Activated CD4-positive, alpha-beta T cell treated with anti-CD3 and anti-CD28 coated beads, Interleukin-2, amount 10 ng/mL, durations not matched to agents 7 days and 5 days (primary cell): ENCODE measurements at regions not wholly inside any gene's neighbourhood (a gene's known extent, or its start where the extent isn't known, plus 50 kb on each side); places are given as distances from the start of the nearest gene placed in this dataset.

Source experiments
- CTCF ChIA-PET: fragments of 350-600 bp; sonication (Branson Sonifier 250); formaldehyde crosslinking; loops from one replicate; lab custom pipeline; 2021; ENCODE audit warnings: antibody characterized with exemption; lab: Charles Lee
- POLR2A ChIA-PET: fragments of 350-600 bp; sonication (Branson Sonifier 250); formaldehyde crosslinking; loops from one replicate; lab custom pipeline; 2021; ENCODE audit warnings: antibody characterized with exemption; lab: Charles Lee
- DNase-seq: peaks from one replicate; pipeline ENCODE4 v3.0.0-alpha.2; 2020
- H3K27ac Mint-ChIP-seq: one replicate; pipeline ENCODE4 v1.8.0; 2021; ENCODE audit warnings: mild to moderate bottlenecking, moderate library complexity, mixed read lengths
- H3K27me3 Mint-ChIP-seq: one replicate; pipeline ENCODE4 v1.8.0; 2021; ENCODE audit warnings: mixed read lengths
- H3K36me3 Mint-ChIP-seq: one replicate; pipeline ENCODE4 v1.8.0; 2021; ENCODE audit warnings: low read depth, mixed read lengths
- H3K4me1 Mint-ChIP-seq: one replicate; pipeline ENCODE4 v1.8.0; 2021; ENCODE audit warnings: mixed read lengths
- H3K4me3 Mint-ChIP-seq: one replicate; pipeline ENCODE4 v1.8.0; 2021; ENCODE audit warnings: mild to moderate bottlenecking, moderate library complexity, mixed read lengths
- H3K9me3 Mint-ChIP-seq: one replicate; pipeline ENCODE4 v1.8.0; 2021; ENCODE audit warnings: mixed read lengths

DNA sequence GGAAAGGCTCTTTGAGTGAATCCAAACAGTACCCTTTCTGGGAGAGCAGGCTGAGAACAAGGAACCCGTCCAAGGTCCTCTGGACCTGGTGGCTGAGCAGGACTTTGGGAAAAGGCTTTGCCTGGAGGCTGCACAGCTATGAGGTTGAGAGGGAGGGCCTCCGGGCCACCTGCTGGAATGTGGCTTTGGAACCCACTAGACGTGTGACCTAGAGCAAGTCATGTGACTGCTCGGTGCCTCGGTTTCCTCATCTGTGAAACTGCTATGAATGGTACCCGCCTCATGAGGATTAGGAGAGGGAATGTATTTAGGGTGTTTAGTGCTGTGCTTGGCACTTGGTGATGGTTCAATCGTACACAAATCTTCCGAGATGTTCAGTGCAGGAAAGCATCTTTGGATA lies 50.4 kb downstream of the HAPSTR1 start:
- POLR2A ChIA-PET = no interaction called here
- H3K27me3 Mint-ChIP-seq = peaks cover 2% of the 10 kb centered on the region
- H3K9me3 Mint-ChIP-seq = no peaks in the 10 kb centered on the region
- no peak overlapping the region for H3K4me3 Mint-ChIP-seq
- no peak for DNase-seq
- peaks cover 10% of the 10 kb centered on the region for H3K4me1 Mint-ChIP-seq
- no peaks in the 10 kb centered on the region for H3K36me3 Mint-ChIP-seq
- CTCF ChIA-PET = no interaction called here
- no peak overlapping the region for H3K27ac Mint-ChIP-seq

GRCh38 chr16:9144106-9144505 lies 52.7 kb downstream of the HAPSTR1 start:
- no peak for DNase-seq

DNA sequence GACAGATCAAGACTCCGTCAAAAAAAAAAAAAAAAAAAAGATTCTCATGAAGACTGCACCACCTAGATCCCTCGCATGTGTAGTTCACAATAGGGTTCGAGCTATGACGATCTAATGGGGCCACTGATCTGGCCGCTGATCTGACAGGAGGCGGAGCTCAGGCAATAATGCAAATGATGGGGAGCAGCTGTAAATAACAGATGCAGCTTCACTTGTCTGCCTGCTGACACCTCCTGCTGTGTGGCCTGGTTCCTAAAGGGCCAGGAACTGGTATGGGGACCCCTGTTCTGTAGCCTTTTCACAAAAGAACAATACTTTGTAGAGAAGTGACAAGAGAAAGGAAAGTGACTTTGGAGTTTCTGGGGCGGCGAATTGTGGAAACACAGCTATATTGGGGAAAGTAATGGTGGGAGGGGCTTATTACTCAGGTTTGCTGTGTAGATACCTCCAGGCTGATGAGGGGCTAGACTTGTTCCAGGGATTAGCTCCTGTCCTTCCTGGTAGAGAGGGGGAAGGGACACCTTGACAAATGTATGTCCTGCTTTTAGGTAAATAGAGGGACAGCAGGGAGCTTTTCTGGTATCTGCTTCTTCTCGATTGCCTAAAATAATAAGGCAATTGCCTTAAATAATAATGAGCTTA lies 57.1 kb downstream of the HAPSTR1 start:
- DNase-seq = no peak
- Mint-ChIP-seq H3K27ac (no peak overlapping the region), H3K27me3 (peaks cover 4% of the 10 kb centered on the region), H3K36me3 (no peaks in the 10 kb centered on the region), H3K4me3 (no peak overlapping the region), H3K4me1 (no peaks in the 10 kb centered on the region), H3K9me3 (peaks cover 6% of the 10 kb centered on the region)
- POLR2A ChIA-PET = no interaction called here
- CTCF ChIA-PET = interaction anchor here (0.6 kb wide), 1 partner anchor 30 kb away, joined by 5 read pairs; no protein-coding TSS in a partner anchor

More at GRCh38 chr16:9144106-9144505, 52.7 kb downstream of the HAPSTR1 start:
- CTCF ChIA-PET = no interaction called here
- Mint-ChIP-seq H3K4me3 (no peak overlapping the region), H3K4me1 (peaks cover 6% of the 10 kb centered on the region), H3K36me3 (no peaks in the 10 kb centered on the region), H3K27me3 (no peaks in the 10 kb centered on the region), H3K9me3 (no peaks in the 10 kb centered on the region), H3K27ac (no peak overlapping the region)
- POLR2A ChIA-PET = no interaction called here

DNA sequence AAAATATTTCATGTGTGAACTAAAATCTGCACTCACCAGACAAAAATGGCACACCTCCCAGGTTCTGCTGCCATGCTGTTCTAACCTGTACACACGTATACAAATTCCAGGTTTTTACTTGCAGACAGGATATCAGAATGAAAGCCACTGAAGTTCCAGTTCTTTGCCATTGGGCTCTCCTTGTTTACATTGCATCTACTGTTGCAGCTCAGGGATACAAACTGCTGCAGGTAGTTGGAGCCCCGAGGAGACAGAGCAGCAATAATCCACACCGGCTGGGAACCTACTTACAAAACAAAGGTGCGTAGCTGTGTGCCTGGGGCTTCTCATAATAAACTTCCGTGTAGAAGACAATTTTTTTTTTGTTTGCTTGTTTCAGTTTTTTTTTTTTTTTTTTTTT lies 59.6 kb downstream of the HAPSTR1 start:
- POLR2A ChIA-PET = no interaction called here
- CTCF ChIA-PET = interaction anchor here (1.3 kb wide), 1 partner anchor 12 kb away, joined by 4 read pairs; no protein-coding TSS in a partner anchor

GRCh38 chr16:9151597-9151996 lies 60.2 kb downstream of the HAPSTR1 start:
- H3K4me1 Mint-ChIP-seq = no peaks in the 10 kb centered on the region
- no peak for DNase-seq
- no peaks in the 10 kb centered on the region for H3K36me3 Mint-ChIP-seq
- no peak overlapping the region for H3K4me3 Mint-ChIP-seq
- H3K27ac Mint-ChIP-seq = no peak overlapping the region
- ChIA-PET POLR2A (no interaction called here), CTCF (interaction anchor here (1.3 kb wide), 1 partner anchor 13 kb away, joined by 4 read pairs; no protein-coding TSS in a partner anchor)
- H3K27me3 Mint-ChIP-seq = peaks cover 19% of the 10 kb centered on the region
- H3K9me3 Mint-ChIP-seq = peaks cover 7% of the 10 kb centered on the region

More for the DNA sequence above, 59.6 kb downstream of the HAPSTR1 start:
- H3K27me3 Mint-ChIP-seq = peaks cover 18% of the 10 kb centered on the region
- peaks cover 7% of the 10 kb centered on the region for H3K9me3 Mint-ChIP-seq
- H3K27ac Mint-ChIP-seq = no peak overlapping the region
- H3K36me3 Mint-ChIP-seq = no peaks in the 10 kb centered on the region
- H3K4me1 Mint-ChIP-seq = no peaks in the 10 kb centered on the region
- H3K4me3 Mint-ChIP-seq = no peak overlapping the region
- DNase-seq = no peak

- Mint-ChIP-seq H3K4me3 (no peak overlapping the region), H3K27me3 (peaks cover 22% of the 10 kb centered on the region)
These were observed 61.4 kb downstream of the HAPSTR1 start for GRCh38 chr16:9152649-9153501.

GRCh38 chr16:9153502-9153864 lies 62.0 kb downstream of the HAPSTR1 start:
- ChIA-PET POLR2A (no interaction called here), CTCF (no interaction called here)
- Mint-ChIP-seq H3K4me3 (no peak overlapping the region), H3K27me3 (peaks cover 22% of the 10 kb centered on the region), H3K36me3 (no peaks in the 10 kb centered on the region), H3K4me1 (no peaks in the 10 kb centered on the region), H3K9me3 (peaks cover 7% of the 10 kb centered on the region), H3K27ac (no peak overlapping the region)
- no peak for DNase-seq

More at GRCh38 chr16:9152649-9153501, 61.4 kb downstream of the HAPSTR1 start:
- Mint-ChIP-seq H3K4me1 (no peaks in the 10 kb centered on the region), H3K9me3 (peaks cover 7% of the 10 kb centered on the region), H3K27ac (no peak overlapping the region), H3K36me3 (no peaks in the 10 kb centered on the region)
- ChIA-PET CTCF (interaction anchor here (1.3 kb wide), 1 partner anchor 14 kb away, joined by 4 read pairs; no protein-coding TSS in a partner anchor), POLR2A (interaction anchor here (0.6 kb wide), 1 partner anchor 1314 kb away, joined by 3 read pairs; no protein-coding TSS in a partner anchor)
- DNase-seq = no peak

DNA sequence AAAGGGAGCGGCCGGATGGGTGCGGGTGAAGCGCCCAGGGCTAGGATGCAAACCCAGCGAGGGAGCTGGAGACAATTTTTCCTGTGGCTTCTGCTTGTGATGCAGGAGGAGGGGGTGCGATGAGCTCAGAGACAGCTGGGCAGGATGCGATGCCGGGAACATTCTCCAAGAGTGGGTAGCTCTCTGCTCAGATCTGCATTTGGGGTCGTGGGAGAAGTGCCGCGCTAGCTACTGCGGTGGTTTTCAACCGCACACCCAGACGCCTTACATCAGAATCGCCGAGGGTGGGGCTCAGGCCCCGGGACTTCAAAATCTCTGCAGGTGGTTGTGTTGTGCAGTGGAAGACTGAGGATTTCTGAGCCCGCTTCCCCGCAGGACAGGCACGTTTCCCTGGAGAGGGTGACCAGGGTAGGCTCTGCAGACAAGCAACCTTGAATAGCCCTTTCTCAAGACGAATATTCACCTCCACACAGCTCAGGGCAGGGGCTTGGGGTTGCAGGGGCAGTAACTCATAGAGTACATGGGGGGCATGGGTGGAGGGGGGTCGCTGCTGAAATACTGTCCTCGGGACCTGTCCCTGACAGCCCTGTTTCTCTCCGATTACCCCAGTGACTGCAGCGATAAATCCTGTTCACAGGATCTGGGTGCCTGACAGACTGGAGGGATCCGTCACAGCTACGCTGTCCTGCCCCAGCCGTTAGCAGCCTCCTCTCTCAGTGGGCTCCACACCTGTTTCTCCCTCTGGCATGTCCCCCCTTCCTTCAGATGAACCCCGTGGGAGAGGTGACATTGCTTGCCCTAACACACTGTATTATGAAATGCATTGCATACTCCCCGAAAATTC lies 63.3 kb downstream of the HAPSTR1 start:
- Mint-ChIP-seq H3K36me3 (no peaks in the 10 kb centered on the region), H3K4me1 (no peaks in the 10 kb centered on the region), H3K4me3 (no peak overlapping the region), H3K27me3 (peaks cover 22% of the 10 kb centered on the region), H3K27ac (no peak overlapping the region), H3K9me3 (peaks cover 7% of the 10 kb centered on the region)
- DNase-seq = no peak
- CTCF ChIA-PET = no interaction called here
- POLR2A ChIA-PET = no interaction called here

GRCh38 chr16:9155871-9156270 lies 64.4 kb downstream of the HAPSTR1 start:
- no peaks in the 10 kb centered on the region for H3K4me1 Mint-ChIP-seq
- no peak overlapping the region for H3K27ac Mint-ChIP-seq
- H3K36me3 Mint-ChIP-seq = no peaks in the 10 kb centered on the region
- H3K4me3 Mint-ChIP-seq = no peak overlapping the region
- no peak for DNase-seq
- peaks cover 22% of the 10 kb centered on the region for H3K27me3 Mint-ChIP-seq
- POLR2A ChIA-PET = no interaction called here
- H3K9me3 Mint-ChIP-seq = peaks cover 7% of the 10 kb centered on the region
- CTCF ChIA-PET = no interaction called here

- Mint-ChIP-seq H3K27me3 (peaks cover 6% of the 10 kb centered on the region), H3K27ac (no peak overlapping the region), H3K36me3 (no peaks in the 10 kb centered on the region), H3K4me3 (no peak overlapping the region), H3K4me1 (no peaks in the 10 kb centered on the region), H3K9me3 (no peaks in the 10 kb centered on the region)
- ChIA-PET POLR2A (no interaction called here), CTCF (interaction anchor here (0.8 kb wide), 1 partner anchor 17 kb away, joined by 3 read pairs; no protein-coding TSS in a partner anchor)
- peak; percentile 33 for DNase-seq
These were observed 68.6 kb downstream of the HAPSTR1 start for GRCh38 chr16:9159839-9160550.

DNA sequence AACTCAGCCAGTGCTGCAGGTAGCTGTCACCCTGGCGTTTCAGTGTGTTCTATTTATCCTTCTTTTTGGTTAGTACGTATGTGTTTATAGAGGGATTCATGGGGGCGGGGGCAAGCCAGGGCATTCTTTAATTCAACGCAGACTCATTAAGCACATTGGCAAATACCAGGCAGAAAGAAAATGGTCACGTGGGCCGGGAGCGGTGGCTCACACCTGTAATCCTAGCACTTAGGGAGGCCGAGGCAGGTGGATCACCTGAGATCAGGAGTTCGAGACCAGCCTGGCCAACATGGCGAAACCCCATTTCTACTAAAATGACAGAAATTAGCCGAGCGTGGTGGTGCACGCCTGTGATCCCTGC lies 69.1 kb downstream of the HAPSTR1 start:
- Mint-ChIP-seq H3K27ac (no peak overlapping the region), H3K36me3 (no peaks in the 10 kb centered on the region), H3K4me3 (no peak overlapping the region), H3K4me1 (no peaks in the 10 kb centered on the region), H3K9me3 (no peaks in the 10 kb centered on the region), H3K27me3 (peaks cover 6% of the 10 kb centered on the region)
- no peak for DNase-seq
- POLR2A ChIA-PET = no interaction called here
- CTCF ChIA-PET = interaction anchor here (0.8 kb wide), 1 partner anchor 16 kb away, joined by 3 read pairs; no protein-coding TSS in a partner anchor

DNA sequence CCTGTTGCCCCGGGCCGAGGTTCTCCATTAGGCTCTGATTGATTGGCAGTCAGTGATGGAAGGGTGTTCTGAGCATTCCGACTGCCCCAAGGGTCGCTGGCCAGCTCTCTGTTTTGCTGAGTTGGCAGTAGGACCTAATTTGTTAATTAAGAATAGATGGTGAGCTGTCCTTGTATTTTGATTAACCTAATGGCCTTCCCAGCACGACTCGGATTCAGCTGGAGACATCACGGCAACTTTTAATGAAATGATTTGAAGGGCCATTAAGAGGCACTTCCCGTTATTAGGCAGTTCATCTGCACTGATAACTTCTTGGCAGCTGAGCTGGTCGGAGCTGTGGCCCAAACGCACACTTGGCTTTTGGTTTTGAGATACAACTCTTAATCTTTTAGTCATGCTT lies 74.2 kb downstream of the HAPSTR1 start:
- ChIA-PET CTCF (interaction anchor here (0.8 kb wide), 1 partner anchor 19 kb away, joined by 3 read pairs; no protein-coding TSS in a partner anchor), POLR2A (no interaction called here)
- Mint-ChIP-seq H3K4me1 (no peaks in the 10 kb centered on the region), H3K36me3 (no peaks in the 10 kb centered on the region), H3K27ac (no peak overlapping the region), H3K4me3 (no peak overlapping the region), H3K27me3 (no peaks in the 10 kb centered on the region), H3K9me3 (no peaks in the 10 kb centered on the region)
- no peak for DNase-seq
